Heart left ventricle (tissue), 13 donors: ENCODE measurements at regions not wholly inside any gene's neighbourhood (a gene's known extent, or its start where the extent isn't known, plus 50 kb on each side); places are given as distances from the start of the nearest gene placed in this dataset.

Source experiments
- CTCF ChIP-seq, 12 donors: fragments of 200-600 bp; sonication (generic) in 4 of 12; IDR thresholded peaks; one replicate each; pipeline versions ENCODE4 v1.5.0 to v1.8.0; 2018 to 2022; ENCODE audit warnings: antibody characterized with exemption in 12 of 12, mild to moderate bottlenecking in 5 of 12
- POLR2A ChIP-seq, 2 donors: fragments of 450-650 bp; IDR thresholded peaks; one replicate each; pipeline ENCODE4 v1.6.1; 2017; ENCODE audit warnings: antibody characterized with exemption in 2 of 2, mild to moderate bottlenecking in 2 of 2, moderate library complexity in 2 of 2
- donor health status: ischemic (EF 13 %, LVEDD 7.1; RV severe dilation, severe dysfunction).
- donor health status: DM: no; HTN: yes; CAD: no.
- donor health status: DM: no; HTN: no; CAD: no.
- donor health status: ischemic (EF 25% LVEDD 6.9; RV normal size, moderate dysfunction).
- donor health status: ischemic (EF 25% LVEDD 5.7; RV mildly dilated, moderate dysfunction).
- donor health status: ischemic (EF 35%, LVEDD 5.7; RV mildly dilated, moderate dysfunction).
- donor health status: nonischemic (EF 11% LVEDD 7.7; RV severe dilation, severe dysfunction).
- donor health status: DM: yes; HTN: yes; CAD: no.
- donor health status: PGD.
- donor health status: ischemic (EF 29% LVEDD 5.4; RV normal size, mild dysfunction).
- donor health status: nonischemic (EF 23%, LVEDD 6.1; RV moderate dilation, normal function).

- TF ChIP-seq CTCF (IDR thresholded peaks at IDR 0.05): no peak
- TF ChIP-seq POLR2A (IDR thresholded peaks at IDR 0.05): no peak
Measured at GRCh38 chr9:82549174-82549821, 513.6 kb downstream of the RASEF start.
